ENCODE measurements at regions not wholly inside any gene's neighbourhood (a gene's known extent, or its start where the extent isn't known, plus 50 kb on each side); places are given as distances from the start of the nearest gene placed in this dataset. TPM values are rescaled to one million over a fixed set of nuclear protein-coding genes. Genes with fewer than 3 reads are reported as not detected.

- no peak overlapping the region for H2AK5ac ChIP-seq (ENCODE audit: low read depth, low read length)
- no peak overlapping the region for H3K18ac ChIP-seq (ENCODE audit: low read length)
- WGBS, 2 donors (ENCODE audit: extremely low coverage in 2 of 2, insufficient read length in 2 of 2, insufficient replicate concordance in 1 of 2) = no CpG with 5 or more reads among the region's 9 CpGs
- peak; percentile 59 for DNase-seq (ENCODE audit: low spot score)
- H3K36me3 ChIP-seq (replicated peaks in 1 of 2; ENCODE audit: control insufficient read depth in 2 of 2, insufficient read depth in 2 of 2, low read length in 2 of 2) = no peaks in the 10 kb centered on the region
- no peak overlapping the region for H2BK5ac ChIP-seq (ENCODE audit: low read length)
- H3K9ac ChIP-seq (ENCODE audit: low read depth, low read length, poor library complexity) = no peak overlapping the region
- H3K27me3 ChIP-seq (ENCODE audit: control insufficient read depth in 3 of 3, insufficient read depth in 3 of 3, low read depth in 1 of 3, low read length in 3 of 3) = no peaks in the 10 kb centered on the region
- H2BK120ac ChIP-seq (ENCODE audit: low read depth, low read length) = no peak overlapping the region
- no peak overlapping the region for H4K8ac ChIP-seq (ENCODE audit: low read depth, low read length)
- no peak overlapping the region for H3K14ac ChIP-seq (ENCODE audit: low read length)
- peak overlapping the region; percentile 82 for H3K27ac ChIP-seq (replicated peaks; ENCODE audit: low read length)
- no peak overlapping the region for H3K23ac ChIP-seq (ENCODE audit: low read depth, low read length, poor library complexity)
- H2AFZ ChIP-seq (ENCODE audit: low read length) = peak overlapping the region; percentile 37
- H3K4me2 ChIP-seq (ENCODE audit: insufficient read depth, low read length, poor library complexity, severe bottlenecking) = no peak overlapping the region
- no peaks in the 10 kb centered on the region for H3K79me1 ChIP-seq (ENCODE audit: low read depth, low read length)
- no peak overlapping the region for H2BK12ac ChIP-seq (ENCODE audit: low read length)
- H3K4me3 ChIP-seq (ENCODE audit: low read length in 2 of 2) = no peak overlapping the region
- no peak overlapping the region for H2BK15ac ChIP-seq (ENCODE audit: low read length)
- H3K9me3 ChIP-seq (replicated peaks in 1 of 2; ENCODE audit: control insufficient read depth in 2 of 2, insufficient read depth in 1 of 2, low read depth in 1 of 2, low read length in 2 of 2) = no peaks in the 10 kb centered on the region
- H3K4ac ChIP-seq (ENCODE audit: low read length) = no peak overlapping the region
- H4K91ac ChIP-seq (ENCODE audit: low read depth, low read length, poor library complexity) = no peak overlapping the region
- H3K4me1 ChIP-seq (ENCODE audit: control insufficient read depth in 2 of 2, insufficient read depth in 1 of 2, low read depth in 1 of 2, low read length in 2 of 2) = peaks cover 0 to 9% of the 10 kb centered on the region in 2 donors
Measured at GRCh38 chr7:79504607-79505389, 51.3 kb upstream of the MAGI2 start.

Small RNAs in the stretch of these regions (small RNA-seq; reads per million reads assigned to genes)
- not detected for gene RNA5SP234 (ENCODE audit: insufficient read depth)
- not detected for gene RNU6-849P (ENCODE audit: insufficient read depth)
